ENCODE measurements at regions not wholly inside any gene's neighbourhood (a gene's known extent, or its start where the extent isn't known, plus 50 kb on each side); places are given as distances from the start of the nearest gene placed in this dataset.

DNA sequence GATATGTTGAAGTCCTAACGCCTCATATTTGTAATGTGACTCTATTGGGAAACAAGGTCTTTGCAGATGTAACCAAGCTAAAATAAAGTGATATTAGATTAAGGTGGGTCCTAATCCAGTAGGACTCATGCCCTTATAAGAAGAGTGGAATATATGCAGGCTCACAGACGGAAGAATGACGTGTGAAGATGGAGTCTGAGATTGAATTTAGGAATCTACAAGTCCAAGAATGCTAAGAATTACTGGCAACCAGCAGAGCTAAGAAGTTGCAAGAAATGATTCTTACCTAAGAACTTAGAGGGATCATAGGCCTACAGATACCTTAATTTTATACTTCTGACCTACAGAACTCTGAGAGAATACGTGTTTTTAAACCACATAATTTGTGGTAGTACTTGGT, 350.0 kb upstream of the ST8SIA4 start:
- TF ChIP-seq, protein P1, sequence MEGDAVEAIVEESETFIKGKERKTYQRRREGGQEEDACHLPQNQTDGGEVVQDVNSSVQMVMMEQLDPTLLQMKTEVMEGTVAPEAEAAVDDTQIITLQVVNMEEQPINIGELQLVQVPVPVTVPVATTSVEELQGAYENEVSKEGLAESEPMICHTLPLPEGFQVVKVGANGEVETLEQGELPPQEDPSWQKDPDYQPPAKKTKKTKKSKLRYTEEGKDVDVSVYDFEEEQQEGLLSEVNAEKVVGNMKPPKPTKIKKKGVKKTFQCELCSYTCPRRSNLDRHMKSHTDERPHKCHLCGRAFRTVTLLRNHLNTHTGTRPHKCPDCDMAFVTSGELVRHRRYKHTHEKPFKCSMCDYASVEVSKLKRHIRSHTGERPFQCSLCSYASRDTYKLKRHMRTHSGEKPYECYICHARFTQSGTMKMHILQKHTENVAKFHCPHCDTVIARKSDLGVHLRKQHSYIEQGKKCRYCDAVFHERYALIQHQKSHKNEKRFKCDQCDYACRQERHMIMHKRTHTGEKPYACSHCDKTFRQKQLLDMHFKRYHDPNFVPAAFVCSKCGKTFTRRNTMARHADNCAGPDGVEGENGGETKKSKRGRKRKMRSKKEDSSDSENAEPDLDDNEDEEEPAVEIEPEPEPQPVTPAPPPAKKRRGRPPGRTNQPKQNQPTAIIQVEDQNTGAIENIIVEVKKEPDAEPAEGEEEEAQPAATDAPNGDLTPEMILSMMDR (IDR thresholded peaks at IDR 0.05): no peak
- TF ChIP-seq POLR2A (IDR thresholded peaks at IDR 0.05): no peak
